ENCODE measurements at regions not wholly inside any gene's neighbourhood (a gene's known extent, or its start where the extent isn't known, plus 50 kb on each side); places are given as distances from the start of the nearest gene placed in this dataset.

GRCh38 chr3:73225146-73225855 is 163.8 kb downstream of the EBLN2 start:
- Histone ChIP-seq H3K27ac (ENCODE audit: low read depth, low read length) (no peak overlapping the region), H3K27me3 (ENCODE audit: insufficient read depth, low read length) (peaks cover 35% of the 10 kb centered on the region), H2AFZ (ENCODE audit: low read length, unreplicated experiment) (no peak overlapping the region), H3K4me3 (ENCODE audit: low read depth, low read length) (no peak overlapping the region), H3K79me2 (ENCODE audit: control insufficient read depth, insufficient read depth, low read length, unreplicated experiment) (no peaks in the 10 kb centered on the region), H3K4me1 (ENCODE audit: control insufficient read depth, insufficient read depth, low read length, unreplicated experiment) (no peaks in the 10 kb centered on the region), H3K36me3 (ENCODE audit: insufficient read depth, low read length) (no peaks in the 10 kb centered on the region)

GRCh38 chr3:73225991-73226390 is 164.5 kb downstream of the EBLN2 start:
- Histone ChIP-seq H3K27me3 (ENCODE audit: insufficient read depth, low read length) (peaks cover 35% of the 10 kb centered on the region), H3K27ac (ENCODE audit: low read depth, low read length) (no peak overlapping the region), H3K36me3 (ENCODE audit: insufficient read depth, low read length) (no peaks in the 10 kb centered on the region), H3K79me2 (ENCODE audit: control insufficient read depth, insufficient read depth, low read length, unreplicated experiment) (no peaks in the 10 kb centered on the region), H3K4me3 (ENCODE audit: low read depth, low read length) (no peak overlapping the region), H2AFZ (ENCODE audit: low read length, unreplicated experiment) (no peak overlapping the region), H3K4me1 (ENCODE audit: control insufficient read depth, insufficient read depth, low read length, unreplicated experiment) (no peaks in the 10 kb centered on the region)

- H3K4me3 ChIP-seq (ENCODE audit: low read depth, low read length) = no peak overlapping the region
- H3K27ac ChIP-seq (ENCODE audit: low read depth, low read length) = no peak overlapping the region
- H3K79me2 ChIP-seq (ENCODE audit: control insufficient read depth, insufficient read depth, low read length, unreplicated experiment) = no peaks in the 10 kb centered on the region
- H3K27me3 ChIP-seq (ENCODE audit: insufficient read depth, low read length) = peaks cover 26% of the 10 kb centered on the region
- no peak overlapping the region for H2AFZ ChIP-seq (ENCODE audit: low read length, unreplicated experiment)
- no peaks in the 10 kb centered on the region for H3K4me1 ChIP-seq (ENCODE audit: control insufficient read depth, insufficient read depth, low read length, unreplicated experiment)
- no peaks in the 10 kb centered on the region for H3K36me3 ChIP-seq (ENCODE audit: insufficient read depth, low read length)
Measured at GRCh38 chr3:73228000-73228399, 166.5 kb downstream of the EBLN2 start.

GRCh38 chr3:73228437-73228836 is 167.0 kb downstream of the EBLN2 start:
- Histone ChIP-seq H3K4me1 (ENCODE audit: control insufficient read depth, insufficient read depth, low read length, unreplicated experiment) (no peaks in the 10 kb centered on the region), H3K27me3 (ENCODE audit: insufficient read depth, low read length) (peaks cover 25% of the 10 kb centered on the region), H3K27ac (ENCODE audit: low read depth, low read length) (no peak overlapping the region), H3K36me3 (ENCODE audit: insufficient read depth, low read length) (no peaks in the 10 kb centered on the region), H3K79me2 (ENCODE audit: control insufficient read depth, insufficient read depth, low read length, unreplicated experiment) (no peaks in the 10 kb centered on the region), H3K4me3 (ENCODE audit: low read depth, low read length) (no peak overlapping the region), H2AFZ (ENCODE audit: low read length, unreplicated experiment) (no peak overlapping the region)

- peaks cover 25% of the 10 kb centered on the region for H3K27me3 ChIP-seq (ENCODE audit: insufficient read depth, low read length)
- H3K79me2 ChIP-seq (ENCODE audit: control insufficient read depth, insufficient read depth, low read length, unreplicated experiment) = no peaks in the 10 kb centered on the region
- no peaks in the 10 kb centered on the region for H3K36me3 ChIP-seq (ENCODE audit: insufficient read depth, low read length)
- no peaks in the 10 kb centered on the region for H3K4me1 ChIP-seq (ENCODE audit: control insufficient read depth, insufficient read depth, low read length, unreplicated experiment)
- no peak overlapping the region for H3K27ac ChIP-seq (ENCODE audit: low read depth, low read length)
- no peak overlapping the region for H3K4me3 ChIP-seq (ENCODE audit: low read depth, low read length)
- no peak overlapping the region for H2AFZ ChIP-seq (ENCODE audit: low read length, unreplicated experiment)
Measured at GRCh38 chr3:73228959-73229358, 167.5 kb downstream of the EBLN2 start.

- H3K79me2 ChIP-seq (ENCODE audit: control insufficient read depth, insufficient read depth, low read length, unreplicated experiment) = no peaks in the 10 kb centered on the region
- H3K4me1 ChIP-seq (ENCODE audit: control insufficient read depth, insufficient read depth, low read length, unreplicated experiment) = no peaks in the 10 kb centered on the region
- no peak overlapping the region for H2AFZ ChIP-seq (ENCODE audit: low read length, unreplicated experiment)
- no peaks in the 10 kb centered on the region for H3K36me3 ChIP-seq (ENCODE audit: insufficient read depth, low read length)
- no peak overlapping the region for H3K27ac ChIP-seq (ENCODE audit: low read depth, low read length)
- H3K4me3 ChIP-seq (ENCODE audit: low read depth, low read length) = no peak overlapping the region
- H3K27me3 ChIP-seq (ENCODE audit: insufficient read depth, low read length) = peaks cover 9% of the 10 kb centered on the region; the same call in 1 of the 2 replicates
Measured at GRCh38 chr3:73234354-73235014, 173.0 kb downstream of the EBLN2 start.

- Histone ChIP-seq H3K79me2 (ENCODE audit: control insufficient read depth, insufficient read depth, low read length, unreplicated experiment) (no peaks in the 10 kb centered on the region), H3K27ac (ENCODE audit: low read depth, low read length) (no peak overlapping the region), H3K36me3 (ENCODE audit: insufficient read depth, low read length) (no peaks in the 10 kb centered on the region), H3K4me3 (ENCODE audit: low read depth, low read length) (no peak overlapping the region), H3K27me3 (ENCODE audit: insufficient read depth, low read length) (peaks cover 7% of the 10 kb centered on the region; the same call in 1 of the 2 replicates), H3K4me1 (ENCODE audit: control insufficient read depth, insufficient read depth, low read length, unreplicated experiment) (no peaks in the 10 kb centered on the region), H2AFZ (ENCODE audit: low read length, unreplicated experiment) (no peak overlapping the region)
Measured at GRCh38 chr3:73235768-73236167, 174.3 kb downstream of the EBLN2 start.

GRCh38 chr3:73236867-73237266 is 175.4 kb downstream of the EBLN2 start:
- Histone ChIP-seq H3K36me3 (ENCODE audit: insufficient read depth, low read length) (no peaks in the 10 kb centered on the region), H3K4me3 (ENCODE audit: low read depth, low read length) (no peak overlapping the region), H2AFZ (ENCODE audit: low read length, unreplicated experiment) (no peak overlapping the region), H3K4me1 (ENCODE audit: control insufficient read depth, insufficient read depth, low read length, unreplicated experiment) (no peaks in the 10 kb centered on the region), H3K27me3 (ENCODE audit: insufficient read depth, low read length) (peaks cover 7% of the 10 kb centered on the region; the same call in 1 of the 2 replicates), H3K27ac (ENCODE audit: low read depth, low read length) (no peak overlapping the region), H3K79me2 (ENCODE audit: control insufficient read depth, insufficient read depth, low read length, unreplicated experiment) (no peaks in the 10 kb centered on the region)

- H3K79me2 ChIP-seq (ENCODE audit: control insufficient read depth, insufficient read depth, low read length, unreplicated experiment) = no peaks in the 10 kb centered on the region
- H3K27me3 ChIP-seq (ENCODE audit: insufficient read depth, low read length) = no peaks in the 10 kb centered on the region; the same call in 1 of the 2 replicates
- no peak overlapping the region for H2AFZ ChIP-seq (ENCODE audit: low read length, unreplicated experiment)
- H3K36me3 ChIP-seq (ENCODE audit: insufficient read depth, low read length) = no peaks in the 10 kb centered on the region
- H3K4me3 ChIP-seq (ENCODE audit: low read depth, low read length) = no peak overlapping the region
- H3K27ac ChIP-seq (ENCODE audit: low read depth, low read length) = no peak overlapping the region
- no peaks in the 10 kb centered on the region for H3K4me1 ChIP-seq (ENCODE audit: control insufficient read depth, insufficient read depth, low read length, unreplicated experiment)
Measured at GRCh38 chr3:73243740-73244139, 182.3 kb downstream of the EBLN2 start.

- Histone ChIP-seq H2AFZ (ENCODE audit: low read length, unreplicated experiment) (no peak overlapping the region), H3K27ac (ENCODE audit: low read depth, low read length) (no peak overlapping the region), H3K79me2 (ENCODE audit: control insufficient read depth, insufficient read depth, low read length, unreplicated experiment) (no peaks in the 10 kb centered on the region), H3K4me3 (ENCODE audit: low read depth, low read length) (no peak overlapping the region), H3K4me1 (ENCODE audit: control insufficient read depth, insufficient read depth, low read length, unreplicated experiment) (no peaks in the 10 kb centered on the region), H3K36me3 (ENCODE audit: insufficient read depth, low read length) (no peaks in the 10 kb centered on the region), H3K27me3 (ENCODE audit: insufficient read depth, low read length) (no peaks in the 10 kb centered on the region; the same call in 1 of the 2 replicates)
Measured at GRCh38 chr3:73245459-73245858, 184.0 kb downstream of the EBLN2 start.

- no peak overlapping the region for H3K4me3 ChIP-seq (ENCODE audit: low read depth, low read length)
- H2AFZ ChIP-seq (ENCODE audit: low read length, unreplicated experiment) = no peak overlapping the region
- H3K79me2 ChIP-seq (ENCODE audit: control insufficient read depth, insufficient read depth, low read length, unreplicated experiment) = no peaks in the 10 kb centered on the region
- H3K27ac ChIP-seq (ENCODE audit: low read depth, low read length) = no peak overlapping the region
- no peaks in the 10 kb centered on the region for H3K36me3 ChIP-seq (ENCODE audit: insufficient read depth, low read length)
- peaks cover 6% of the 10 kb centered on the region; the same call in 1 of the 2 replicates for H3K27me3 ChIP-seq (ENCODE audit: insufficient read depth, low read length)
- H3K4me1 ChIP-seq (ENCODE audit: control insufficient read depth, insufficient read depth, low read length, unreplicated experiment) = no peaks in the 10 kb centered on the region
Measured at GRCh38 chr3:73249047-73249446, 187.6 kb downstream of the EBLN2 start.
